Thyroid gland (tissue), 4 donors: ENCODE measurements at regions not wholly inside any gene's neighbourhood (a gene's known extent, or its start where the extent isn't known, plus 50 kb on each side); places are given as distances from the start of the nearest gene placed in this dataset.

Experiments
- DNase-seq, 2 donors: peaks; one replicate each; pipeline ENCODE4 v3.0.0-alpha.2; 2019
- H3K27ac ChIP-seq, 3 donors: fragments of 200-600 bp; sonication (generic); 1 replicate in 2 of 3; 2 replicates in 1 of 3; pipeline ENCODE4 v1.5.1; 2016 to 2019; ENCODE audit warnings: mild to moderate bottlenecking in 1 of 3, moderate library complexity in 1 of 3
- H3K27me3 ChIP-seq: fragments of 200-600 bp; sonication (generic); one replicate; pipeline ENCODE4 v1.5.1; 2019
- H3K36me3 ChIP-seq, 2 donors: fragments of 200-600 bp; sonication (generic); one replicate each; pipeline ENCODE4 v1.5.1; 2016 to 2019
- H3K4me1 ChIP-seq, 2 donors: fragments of 200-600 bp; sonication (generic); one replicate each; pipeline ENCODE4 v1.5.1; 2017 to 2019
- H3K4me3 ChIP-seq, 3 donors: fragments of 200-600 bp; sonication (generic); replicated peaks in 1 of 3; 1 replicate in 2 of 3; 2 replicates in 1 of 3; pipeline ENCODE4 v1.5.1; 2016; ENCODE audit warnings: mild to moderate bottlenecking in 1 of 3
- H3K9me3 ChIP-seq: fragments of 200-600 bp; sonication (generic); one replicate; pipeline ENCODE4 v1.5.1; 2017
- CTCF ChIP-seq, 6 experiments: fragments of 200-600 bp in 3 of 6; fragments of 450-650 bp in 3 of 6; sonication (generic) in 3 of 6; IDR thresholded peaks; one replicate each; pipeline ENCODE4 v1.5.1; 2016 to 2019; ENCODE audit warnings: antibody characterized with exemption in 6 of 6, mild to moderate bottlenecking in 2 of 6, inconsistent platforms in 1 of 6, moderate library complexity in 1 of 6
- POLR2A ChIP-seq, 2 donors: fragments of 450-650 bp; IDR thresholded peaks; one replicate each; pipeline ENCODE4 v1.6.1; 2017; ENCODE audit warnings: antibody characterized with exemption in 2 of 2, mild to moderate bottlenecking in 2 of 2, moderate library complexity in 1 of 2
- intact Hi-C: fragments of 100-400 bp; cut with DNase I; formaldehyde crosslinking; loops from one replicate; pipeline ENCODE4 v1.15.1; 2023

GRCh38 chr4:99710020-99710419 lies 52.4 kb upstream of the C4orf54 start:
- no peak for DNase-seq
- intact Hi-C loops = no loop called here
- Histone ChIP-seq H3K4me1 (no peaks in the 10 kb centered on the region), H3K4me3 (no peak overlapping the region), H3K27ac (no peak overlapping the region), H3K9me3 (no peaks in the 10 kb centered on the region), H3K36me3 (no peaks in the 10 kb centered on the region), H3K27me3 (no peaks in the 10 kb centered on the region)
- TF ChIP-seq POLR2A (IDR thresholded peaks at IDR 0.05) (no peak), CTCF (IDR thresholded peaks at IDR 0.05) (no peak)

GRCh38 chr4:99708551-99708950 lies 50.9 kb upstream of the C4orf54 start:
- no peak for DNase-seq
- Histone ChIP-seq H3K9me3 (no peaks in the 10 kb centered on the region), H3K27me3 (no peaks in the 10 kb centered on the region), H3K36me3 (no peaks in the 10 kb centered on the region), H3K27ac (no peak overlapping the region), H3K4me1 (no peaks in the 10 kb centered on the region), H3K4me3 (no peak overlapping the region)
- intact Hi-C loops = no loop called here
- TF ChIP-seq CTCF (IDR thresholded peaks at IDR 0.05) (no peak), POLR2A (IDR thresholded peaks at IDR 0.05) (no peak)
